DMS53 treated with DMSO at 0.1 percent for 48 hours (cell line): ENCODE measurements at regions not wholly inside any gene's neighbourhood (a gene's known extent, or its start where the extent isn't known, plus 50 kb on each side); places are given as distances from the start of the nearest gene placed in this dataset.

Source experiments
- DNase-seq: peaks from one replicate; lab custom pipeline; 2025; ENCODE audit not compliant: unreplicated experiment; lab: John Stamatoyannopoulos, UW

DNA sequence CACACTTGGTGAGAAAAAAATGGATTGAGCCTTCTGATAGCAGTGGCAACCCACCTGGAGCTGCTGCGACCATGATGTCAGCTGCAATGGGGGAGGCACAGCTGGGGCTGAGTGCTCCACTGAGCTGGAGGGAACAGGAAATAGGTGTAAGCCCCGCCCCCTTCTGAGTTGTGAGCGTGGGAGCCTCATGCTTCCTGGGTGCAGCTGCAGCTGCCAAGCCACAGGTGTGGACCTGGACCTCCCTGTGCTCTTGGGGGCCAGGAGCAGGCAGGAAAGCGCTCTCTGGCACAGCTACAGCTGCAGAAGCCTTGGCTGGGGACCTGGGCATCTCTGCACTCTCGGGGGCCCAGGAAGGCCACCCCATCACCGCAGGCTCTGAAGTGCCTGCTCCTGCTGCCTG is 970.6 kb downstream of the DCDC2C start:
- DNase-seq: no peak

DNA sequence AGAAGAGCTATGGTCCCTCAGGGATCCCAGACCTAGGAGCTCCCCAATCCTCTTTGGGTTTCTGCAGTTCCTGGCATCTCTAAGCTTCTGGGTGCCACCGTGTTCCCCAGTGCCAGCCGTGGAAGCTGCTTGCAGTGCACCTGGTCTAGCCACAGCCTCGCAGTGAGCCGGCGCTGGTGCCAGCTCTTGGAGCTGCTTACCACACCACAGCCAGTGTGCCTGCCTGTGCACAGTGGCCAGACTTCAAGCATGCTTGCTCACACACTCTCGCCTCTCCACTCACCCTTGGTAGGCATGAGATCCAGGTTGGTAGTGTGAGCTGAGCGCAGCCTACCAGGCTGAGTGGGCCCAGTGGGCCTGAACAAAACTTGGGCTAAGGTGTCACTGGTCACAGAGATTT is 971.9 kb downstream of the DCDC2C start:
- DNase-seq: no peak

DNA sequence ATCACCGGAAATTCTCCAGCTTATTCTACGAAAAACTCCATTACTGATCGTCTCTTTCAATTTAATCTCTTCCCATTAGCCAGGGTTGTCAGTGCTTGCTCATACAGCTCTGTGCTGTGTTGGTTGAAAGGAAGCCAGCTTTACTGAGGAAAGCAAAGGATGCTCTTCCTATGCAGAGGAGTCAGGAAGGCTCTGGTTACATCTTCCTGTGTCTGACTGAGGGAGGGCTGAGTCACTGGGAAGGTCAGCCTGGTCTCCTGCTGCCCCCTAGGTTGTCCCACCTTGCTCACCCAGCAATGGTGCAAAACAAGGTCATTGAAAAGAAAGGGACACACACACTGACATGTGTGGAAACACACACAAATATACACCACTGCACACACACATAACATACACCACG is 975.6 kb downstream of the DCDC2C start:
- DNase-seq: no peak

DNA sequence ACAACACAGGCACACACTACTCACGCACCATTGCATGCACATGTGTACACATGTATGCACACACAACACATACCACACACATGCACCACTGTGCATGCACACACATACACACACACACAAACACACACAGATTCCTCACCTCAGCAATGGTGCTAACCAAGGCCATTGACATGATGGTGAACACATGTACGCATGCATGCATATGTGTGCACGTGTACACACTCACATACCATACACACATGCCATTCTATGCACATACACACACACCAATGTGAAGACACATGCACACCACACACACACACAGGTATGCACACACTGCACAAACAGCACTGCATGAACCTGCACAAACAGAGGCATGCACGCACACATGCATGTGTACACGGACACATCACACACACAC is 976.0 kb downstream of the DCDC2C start:
- DNase-seq: no peak

DNA sequence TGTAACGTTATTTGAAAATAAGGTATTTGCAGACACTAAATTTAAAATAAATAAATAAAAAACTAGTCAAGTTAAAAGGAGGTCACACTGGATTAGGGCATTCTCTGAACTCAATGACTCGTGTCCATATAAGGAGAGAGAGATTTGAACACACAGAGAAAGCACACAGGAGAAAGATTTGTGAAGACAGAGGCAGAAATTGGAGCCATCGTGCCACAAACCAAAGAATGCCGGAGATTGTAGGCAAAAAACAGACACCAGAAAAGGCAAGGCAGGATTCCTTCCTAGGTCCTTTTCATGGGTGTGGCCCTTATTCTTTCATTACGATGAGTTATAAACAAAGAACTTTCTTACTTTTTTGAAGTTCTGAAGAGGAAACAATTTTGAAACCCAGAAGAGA is 981.5 kb downstream of the DCDC2C start:
- DNase-seq: no peak

DNA sequence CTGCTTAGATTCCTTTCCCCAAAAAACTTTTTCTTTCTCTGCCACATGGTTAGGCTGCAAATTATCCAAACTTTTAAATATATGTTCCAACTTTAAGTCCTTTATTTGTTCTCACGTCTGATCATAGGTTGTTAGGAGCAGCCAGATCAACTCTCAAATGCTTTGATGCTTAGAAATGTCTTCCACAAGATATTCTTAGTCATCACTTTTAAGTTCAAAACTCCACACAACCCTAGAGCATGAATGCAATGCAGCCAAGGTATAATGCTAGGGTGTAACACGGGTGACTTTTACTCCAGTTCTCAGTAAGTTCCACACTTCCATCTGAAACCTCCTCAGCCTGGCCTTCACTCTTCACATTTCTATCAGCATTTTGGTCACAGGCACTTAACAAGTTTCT is 987.5 kb downstream of the DCDC2C start:
- DNase-seq: no peak

DNA sequence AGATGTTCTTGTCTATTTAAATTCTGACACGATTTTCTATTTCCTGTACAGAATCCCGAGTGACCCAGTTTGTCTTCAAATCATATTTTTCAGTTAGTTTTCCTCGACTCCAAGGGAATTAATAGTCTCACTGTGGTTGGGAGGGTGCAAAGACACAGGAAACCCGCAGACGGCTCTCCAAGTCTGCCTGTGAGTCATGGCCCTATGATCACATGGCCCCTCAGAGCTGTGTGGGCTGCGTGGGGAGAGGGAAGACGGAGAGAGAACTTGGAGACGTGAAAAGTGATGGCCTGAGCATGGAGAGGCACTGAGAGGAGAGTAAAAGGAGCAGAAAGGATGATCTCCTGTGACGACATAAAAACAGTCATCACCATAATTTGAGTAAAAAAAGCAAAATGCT is 989.9 kb downstream of the DCDC2C start:
- DNase-seq: no peak

DNA sequence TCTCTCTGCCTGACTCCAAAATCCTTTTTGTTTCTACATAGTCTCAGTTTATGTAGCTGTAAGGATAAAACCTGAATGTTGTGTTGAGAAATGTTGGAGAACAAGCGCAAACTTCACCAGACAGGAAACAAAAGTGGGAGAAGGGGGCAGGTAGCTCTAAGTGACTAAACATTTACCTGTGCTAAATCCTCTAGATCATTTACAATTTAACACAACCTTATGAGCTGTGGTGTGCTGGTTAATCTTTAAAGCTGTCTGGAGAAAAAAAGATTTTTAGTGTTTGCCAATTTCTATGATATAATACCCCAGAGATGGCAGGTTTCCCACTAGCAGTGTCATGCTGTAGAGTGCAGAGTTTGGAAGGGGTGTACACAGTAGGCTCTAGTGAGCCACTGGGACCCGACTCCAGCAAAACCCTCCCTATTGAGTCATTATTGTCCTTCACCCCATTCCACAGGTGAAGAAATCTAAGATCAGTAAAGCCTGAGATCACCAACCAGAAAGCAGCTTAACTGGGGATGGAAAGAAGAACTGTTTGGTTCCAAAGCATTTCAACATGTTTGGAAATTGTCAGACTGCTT is 992.0 kb downstream of the DCDC2C start:
- no peak for DNase-seq

DNA sequence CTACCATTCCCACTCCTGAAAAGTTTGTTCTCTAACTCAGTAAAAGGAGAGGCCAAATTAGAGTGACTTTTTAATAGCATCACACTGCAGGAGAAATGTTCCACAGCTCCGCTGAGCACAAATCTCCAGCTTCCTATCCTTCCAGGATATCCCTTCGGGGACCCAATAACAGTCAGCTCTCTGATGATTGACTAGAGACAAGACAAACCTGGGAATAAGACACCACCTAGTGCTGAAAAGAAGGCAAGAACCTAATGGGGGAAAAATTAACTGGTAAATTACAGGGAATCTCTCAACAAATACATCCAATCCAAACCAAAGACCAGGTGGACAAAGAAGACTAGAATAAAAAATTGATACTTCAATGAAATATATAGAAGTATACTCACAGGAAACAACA is 977.1 kb upstream of the SOX11 start:
- peak; percentile 66 for DNase-seq

DNA sequence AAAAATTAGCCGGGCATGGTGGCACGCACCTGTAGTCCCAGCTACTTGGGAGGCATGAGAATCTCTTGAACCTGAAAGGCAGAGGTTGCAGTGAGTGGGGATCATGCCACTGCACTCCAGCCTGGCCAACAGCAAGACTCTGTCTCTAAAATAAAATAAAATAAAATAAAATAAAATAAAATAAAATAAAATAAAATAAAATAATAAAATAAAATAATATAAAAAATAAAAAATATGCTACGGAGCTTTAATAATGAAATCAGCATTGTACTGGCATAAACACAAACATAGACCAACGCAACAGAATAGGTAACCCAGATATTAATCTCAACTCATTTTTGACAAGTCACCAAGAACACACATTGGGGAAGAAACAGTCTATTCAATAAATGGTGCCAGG is 973.4 kb upstream of the SOX11 start:
- no peak for DNase-seq

DNA sequence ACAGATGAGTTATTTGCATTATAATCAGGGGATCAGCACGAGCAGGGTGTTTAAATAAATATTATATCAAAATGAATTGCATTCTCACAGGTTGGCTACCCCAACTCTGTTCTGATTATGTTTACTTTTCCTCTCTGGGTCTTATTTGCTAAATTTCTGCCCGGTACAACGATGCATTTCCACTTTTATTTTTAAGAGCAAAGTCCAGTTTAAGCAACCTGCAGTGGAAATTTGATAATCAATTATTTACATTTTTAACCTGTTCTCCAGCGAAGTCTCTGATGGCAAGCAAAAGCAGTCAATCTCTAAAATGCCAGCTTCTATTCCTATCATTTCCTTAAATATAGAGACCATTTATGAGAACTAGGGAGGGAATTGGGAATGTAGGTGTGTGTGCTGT is 966.6 kb upstream of the SOX11 start:
- DNase-seq: no peak

DNA sequence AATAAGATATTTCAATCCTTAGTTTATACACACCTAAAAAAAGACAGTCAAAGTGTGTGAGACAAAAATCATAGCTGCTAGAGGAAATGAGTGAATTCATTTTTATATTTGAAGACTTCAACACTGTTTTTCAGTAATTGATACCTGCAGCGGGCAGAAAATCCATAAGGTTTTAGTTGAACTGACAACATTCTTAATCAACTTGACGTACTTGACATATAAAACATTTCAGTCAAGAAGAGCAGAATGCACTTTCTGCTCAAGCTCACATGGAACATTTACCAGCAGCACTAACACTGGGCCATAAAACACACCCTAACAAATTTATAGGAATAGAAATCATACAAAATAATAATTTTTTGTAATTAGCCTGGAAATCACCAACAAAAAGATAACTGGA is 959.6 kb upstream of the SOX11 start:
- DNase-seq: no peak

DNA sequence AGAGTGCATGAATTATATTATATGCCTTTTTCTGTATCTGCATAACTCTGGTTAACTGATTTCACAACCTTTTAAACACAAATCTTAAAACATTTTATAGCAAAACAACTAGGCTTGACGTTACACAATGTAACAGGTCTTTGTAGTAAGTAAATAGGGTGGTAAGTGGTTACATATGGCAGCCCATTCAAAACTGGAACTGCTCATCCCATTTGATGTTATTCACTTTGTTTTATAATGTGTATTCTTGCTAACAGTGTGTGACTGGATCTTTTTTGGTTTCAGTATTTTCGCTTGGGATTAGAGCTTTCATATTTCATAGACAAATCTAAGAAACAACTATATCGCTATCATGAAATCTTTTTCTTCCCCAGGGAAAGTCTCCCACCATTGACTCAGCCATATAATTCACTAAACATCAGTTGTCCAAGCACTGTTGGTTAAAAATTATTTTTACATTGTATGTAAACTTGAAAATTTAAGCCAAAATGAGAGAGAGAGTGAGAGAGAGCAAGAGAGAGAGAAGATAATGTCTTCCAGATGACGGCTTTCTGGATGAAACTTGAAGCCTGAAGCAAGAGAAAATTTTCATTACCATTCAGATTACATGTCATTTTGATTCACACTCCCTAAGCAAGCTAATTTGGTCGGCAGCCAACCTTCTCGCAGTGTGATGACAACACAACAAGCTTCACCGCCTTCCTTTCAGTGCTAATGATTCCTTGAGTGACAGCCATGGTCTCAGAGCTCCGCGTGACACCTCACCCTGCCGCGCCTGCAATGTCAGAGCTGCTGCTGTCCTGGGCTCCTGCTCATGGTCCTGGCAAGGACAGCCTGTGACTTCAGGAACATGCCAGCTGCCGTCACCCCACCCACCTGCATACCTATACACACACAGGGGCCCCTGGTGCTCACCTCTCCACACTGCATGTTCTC is 946.9 kb upstream of the SOX11 start:
- DNase-seq: no peak

DNA sequence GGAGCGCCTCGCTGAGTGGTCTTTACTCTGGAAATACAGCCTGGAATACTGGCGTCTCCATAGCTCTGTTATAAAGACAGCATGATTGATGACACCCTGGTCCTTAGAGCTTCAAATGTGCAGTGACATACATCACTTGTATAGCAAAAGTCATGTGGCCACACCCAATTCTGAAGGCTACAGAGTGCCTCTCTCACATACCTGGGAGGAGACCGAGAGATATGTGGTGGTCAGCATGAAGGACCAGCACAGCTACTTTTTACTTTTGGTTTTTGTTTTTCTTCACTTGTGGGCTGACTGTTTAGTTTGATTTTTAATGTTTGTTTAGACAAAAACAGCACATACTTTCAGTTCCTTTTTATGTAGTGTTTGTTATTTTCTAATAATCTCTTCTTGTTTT is 938.5 kb upstream of the SOX11 start:
- no peak for DNase-seq

DNA sequence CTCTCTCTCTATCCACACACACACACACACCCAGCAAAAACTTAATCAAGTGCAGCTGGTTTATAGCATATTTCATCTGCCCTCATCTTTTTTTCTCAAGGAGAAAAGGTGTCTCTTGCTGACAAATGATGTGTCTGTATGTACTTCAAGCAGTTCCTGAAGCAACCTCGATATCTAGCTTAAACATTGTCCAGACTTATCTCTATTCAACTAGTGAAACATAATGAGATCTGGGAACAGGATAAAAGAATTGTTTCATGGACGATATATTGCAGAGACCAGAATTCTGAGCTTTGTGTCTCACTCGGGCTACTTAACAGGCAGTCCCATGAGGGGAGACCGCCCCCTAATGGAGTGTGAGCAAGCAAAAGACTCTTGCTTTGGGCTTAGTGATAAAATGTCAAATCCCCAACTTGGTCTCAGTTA is 929.2 kb upstream of the SOX11 start:
- DNase-seq: peak; percentile 15

DNA sequence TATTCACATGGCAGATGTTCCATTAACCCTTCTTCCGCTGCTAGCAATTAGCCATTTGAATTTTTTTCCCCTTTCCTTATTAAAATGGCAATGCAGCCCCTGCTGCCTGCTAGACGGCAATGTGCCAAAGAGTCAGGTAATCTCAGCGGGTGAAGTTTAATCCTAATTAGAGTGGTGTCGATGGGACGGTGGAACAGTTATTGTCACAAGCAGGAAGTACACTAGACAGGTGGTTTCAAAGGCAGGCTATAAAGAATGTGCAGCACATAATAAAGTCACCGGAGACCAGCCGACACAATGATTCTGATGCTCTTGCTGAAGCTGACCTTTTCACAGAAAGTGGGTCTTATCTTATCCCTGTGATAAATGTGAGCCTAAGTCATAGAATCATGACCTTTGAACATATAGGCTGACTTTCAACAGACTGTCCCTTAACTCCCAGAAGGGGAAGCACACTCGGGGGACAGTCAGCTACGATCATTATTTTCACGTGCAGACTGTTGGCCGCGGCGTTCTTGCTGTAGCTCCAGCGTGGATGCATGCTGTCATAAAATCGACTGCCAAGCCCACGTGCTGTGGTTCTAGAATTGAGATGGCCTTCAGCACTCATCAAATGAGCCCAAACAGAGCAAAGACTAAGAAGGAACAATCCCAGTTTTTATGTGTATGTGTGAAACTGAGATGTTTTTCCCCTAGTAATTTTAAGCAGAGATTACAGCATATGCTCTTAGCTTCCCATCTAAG is 926.2 kb upstream of the SOX11 start:
- no peak for DNase-seq

DNA sequence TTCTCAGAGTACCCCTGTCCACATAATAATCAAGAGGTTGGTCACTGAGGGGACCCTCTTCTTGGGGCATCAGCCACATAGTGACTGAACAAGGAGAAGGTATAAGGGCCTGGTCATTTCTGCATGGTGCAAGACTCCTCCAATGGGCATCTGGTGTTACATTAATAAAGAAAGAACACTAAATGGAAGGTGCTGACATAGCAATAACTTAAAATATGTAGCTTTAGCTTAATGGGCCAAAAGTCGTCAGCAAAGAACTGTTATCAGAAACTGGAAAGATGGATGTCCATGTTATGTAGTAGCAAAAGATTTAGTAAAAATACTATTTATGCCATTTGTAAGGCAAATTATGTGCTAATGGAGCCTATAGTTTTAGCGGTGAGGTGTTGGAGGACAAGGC is 916.5 kb upstream of the SOX11 start:
- DNase-seq: no peak

DNA sequence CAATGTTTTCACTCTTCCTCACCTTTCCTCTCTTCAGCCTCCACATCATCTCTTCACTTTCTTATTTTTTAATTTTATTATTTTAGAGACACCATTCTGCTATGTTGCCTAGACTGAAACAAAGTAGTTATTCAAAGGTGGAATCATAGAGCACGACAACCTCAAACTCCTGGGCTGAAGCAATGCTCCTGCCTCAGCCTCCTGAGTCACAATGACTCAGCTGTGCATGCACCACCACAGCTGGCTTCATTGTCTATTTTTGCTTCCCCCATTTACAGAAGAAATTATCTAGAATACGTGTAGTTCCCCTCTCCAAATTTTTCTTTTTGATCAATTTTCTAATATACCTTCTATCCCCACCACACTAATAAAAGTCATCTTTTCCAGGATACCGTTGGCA is 911.5 kb upstream of the SOX11 start:
- DNase-seq: no peak

DNA sequence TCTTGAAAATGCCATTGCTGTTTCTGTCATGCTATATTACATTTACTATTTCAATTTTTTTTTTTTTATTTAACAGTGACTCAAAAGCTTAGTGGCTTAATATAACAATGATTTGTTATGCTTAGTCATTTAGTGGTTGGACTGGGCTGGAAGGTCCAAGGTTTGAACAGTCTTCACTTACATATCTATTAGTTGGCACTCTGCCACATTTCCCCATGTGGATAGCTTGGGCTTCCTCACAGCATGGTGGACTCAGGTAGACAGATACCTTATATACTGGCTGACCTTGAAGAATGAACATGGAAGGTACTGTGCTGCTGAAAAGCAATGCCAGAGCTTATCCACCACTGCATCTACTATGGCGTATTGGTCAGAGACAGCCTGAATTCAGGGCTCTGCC is 909.5 kb upstream of the SOX11 start:
- no peak for DNase-seq

DNA sequence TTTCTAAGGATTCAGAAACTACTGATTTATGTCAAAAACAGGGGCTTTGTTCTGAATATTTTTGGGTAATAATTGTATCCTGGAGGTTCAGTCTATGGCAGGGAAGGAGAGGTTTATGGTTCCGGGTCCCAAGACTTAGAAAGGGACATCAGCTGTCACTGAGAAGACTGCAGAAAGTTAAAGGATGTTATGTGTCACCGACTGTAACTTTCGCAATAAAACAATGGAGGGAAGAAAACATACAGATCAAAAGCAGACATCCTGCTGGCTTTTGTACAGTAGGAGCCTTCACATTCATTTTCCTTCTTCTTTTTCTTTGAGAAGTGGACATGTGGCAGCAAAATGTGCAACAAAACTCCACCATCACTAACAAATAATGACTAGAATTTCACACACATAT is 900.7 kb upstream of the SOX11 start:
- no peak for DNase-seq

DNA sequence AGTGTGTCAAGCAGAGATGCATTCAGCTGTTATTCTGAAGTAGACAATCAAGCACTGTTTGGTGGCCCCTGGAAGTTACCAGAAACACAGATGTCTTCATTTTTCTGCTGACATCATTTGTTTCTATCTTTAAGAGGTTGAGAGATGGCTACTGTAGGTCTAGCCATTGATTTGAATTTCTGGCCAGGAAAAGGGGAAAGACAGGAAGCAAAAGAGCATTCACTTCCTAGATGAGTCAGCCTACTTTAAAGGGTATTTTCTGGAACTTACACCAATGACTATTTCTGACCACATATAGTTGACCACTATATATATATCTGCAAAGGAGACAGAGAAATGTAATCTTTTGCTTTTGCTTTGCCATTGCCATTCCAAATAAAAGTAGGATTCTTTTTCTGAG is 900.1 kb upstream of the SOX11 start:
- DNase-seq: no peak

DNA sequence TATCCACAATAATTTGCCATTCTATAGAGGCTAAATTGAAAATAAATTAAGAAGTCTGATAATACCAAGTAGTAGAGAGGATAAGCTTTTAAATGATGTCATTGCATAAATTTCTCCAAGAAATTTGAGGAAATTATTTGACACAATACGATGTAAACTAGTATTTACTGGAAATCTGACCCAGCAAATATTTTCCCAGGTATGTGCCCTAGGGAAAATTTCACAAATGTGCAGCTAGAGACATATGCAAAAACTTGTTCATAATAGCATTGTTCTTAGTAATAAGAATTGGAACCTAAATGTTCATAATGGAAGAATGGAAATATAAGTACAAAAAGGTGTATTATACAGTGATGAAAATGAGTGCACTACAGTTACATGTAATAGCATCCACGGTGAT is 888.8 kb upstream of the SOX11 start:
- DNase-seq: no peak
